ENCODE measurements at regions not wholly inside any gene's neighbourhood (a gene's known extent, or its start where the extent isn't known, plus 50 kb on each side); places are given as distances from the start of the nearest gene placed in this dataset.

DNA sequence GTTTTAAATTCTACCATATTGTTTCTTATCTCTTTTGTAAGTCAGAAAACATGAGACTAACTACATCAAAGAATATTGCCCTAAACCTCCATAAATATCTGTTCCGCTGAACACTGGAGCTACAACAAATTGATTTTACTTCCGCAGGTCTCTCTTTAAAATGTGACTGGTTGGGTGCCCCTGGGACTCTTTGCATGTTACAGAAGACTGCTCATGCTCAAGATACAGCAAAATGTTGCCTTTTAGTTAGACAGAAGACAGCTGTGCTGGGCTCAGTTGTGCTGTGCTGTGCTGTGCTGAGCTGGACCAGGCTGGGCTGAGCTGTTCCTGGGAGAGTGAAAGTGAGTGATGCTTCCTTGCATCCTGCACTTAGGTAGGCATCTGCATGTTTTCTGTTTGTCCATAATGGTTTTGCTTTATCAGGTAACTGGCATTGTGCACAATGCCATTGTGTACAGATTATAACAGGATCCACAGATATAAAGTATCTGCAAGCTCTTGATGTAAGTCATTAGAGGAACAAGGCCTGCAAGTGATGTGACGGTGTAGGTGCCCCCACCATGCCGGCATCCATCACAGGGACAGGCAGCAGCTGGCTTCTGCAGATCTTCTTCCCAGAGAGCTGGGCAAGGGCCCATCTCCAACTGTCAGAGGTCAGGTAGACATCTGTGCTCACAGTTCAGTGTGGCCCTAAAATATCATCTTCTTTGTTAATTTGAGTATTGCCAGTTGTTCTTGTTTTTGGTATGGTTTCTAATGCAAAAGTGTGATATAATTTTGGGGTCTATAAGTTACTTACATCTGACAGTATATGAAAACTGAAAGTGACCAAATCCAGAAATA is 972.5 kb upstream of the CELF2 start:
- TF ChIP-seq, protein P1, sequence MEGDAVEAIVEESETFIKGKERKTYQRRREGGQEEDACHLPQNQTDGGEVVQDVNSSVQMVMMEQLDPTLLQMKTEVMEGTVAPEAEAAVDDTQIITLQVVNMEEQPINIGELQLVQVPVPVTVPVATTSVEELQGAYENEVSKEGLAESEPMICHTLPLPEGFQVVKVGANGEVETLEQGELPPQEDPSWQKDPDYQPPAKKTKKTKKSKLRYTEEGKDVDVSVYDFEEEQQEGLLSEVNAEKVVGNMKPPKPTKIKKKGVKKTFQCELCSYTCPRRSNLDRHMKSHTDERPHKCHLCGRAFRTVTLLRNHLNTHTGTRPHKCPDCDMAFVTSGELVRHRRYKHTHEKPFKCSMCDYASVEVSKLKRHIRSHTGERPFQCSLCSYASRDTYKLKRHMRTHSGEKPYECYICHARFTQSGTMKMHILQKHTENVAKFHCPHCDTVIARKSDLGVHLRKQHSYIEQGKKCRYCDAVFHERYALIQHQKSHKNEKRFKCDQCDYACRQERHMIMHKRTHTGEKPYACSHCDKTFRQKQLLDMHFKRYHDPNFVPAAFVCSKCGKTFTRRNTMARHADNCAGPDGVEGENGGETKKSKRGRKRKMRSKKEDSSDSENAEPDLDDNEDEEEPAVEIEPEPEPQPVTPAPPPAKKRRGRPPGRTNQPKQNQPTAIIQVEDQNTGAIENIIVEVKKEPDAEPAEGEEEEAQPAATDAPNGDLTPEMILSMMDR (IDR thresholded peaks at IDR 0.05): no peak
- TF ChIP-seq POLR2A (IDR thresholded peaks at IDR 0.05): no peak

All from esophagus squamous epithelium (tissue), 4 donors.